Breast epithelium (tissue), 3 donors: ENCODE measurements at regions not wholly inside any gene's neighbourhood (a gene's known extent, or its start where the extent isn't known, plus 50 kb on each side); places are given as distances from the start of the nearest gene placed in this dataset.

Experiments
- CTCF ChIP-seq, 3 donors: fragments of 450-650 bp; IDR thresholded peaks; one replicate each; pipeline ENCODE4 v1.5.1; 2016 to 2017; ENCODE audit warnings: antibody characterized with exemption in 3 of 3, mild to moderate bottlenecking in 3 of 3, moderate library complexity in 3 of 3
- POLR2A ChIP-seq: fragments of 450-650 bp; IDR thresholded peaks from one replicate; pipeline ENCODE4 v1.6.1; 2016; ENCODE audit warnings: antibody characterized with exemption, mild to moderate bottlenecking, moderate library complexity

- TF ChIP-seq POLR2A (no peak), CTCF (IDR thresholded peaks at IDR 0.05) (no peak)
Observed at GRCh38 chr9:12973710-12974109, 198.9 kb downstream of the LURAP1L start.
